ENCODE measurements at regions not wholly inside any gene's neighbourhood (a gene's known extent, or its start where the extent isn't known, plus 50 kb on each side); places are given as distances from the start of the nearest gene placed in this dataset.

GRCh38 chr6:12230523-12230922, 59.6 kb upstream of the EDN1 start:
- TF ChIP-seq CTCF (IDR thresholded peaks at IDR 0.05) (no peak), POLR2A (IDR thresholded peaks at IDR 0.05) (no peak)
